ENCODE measurements at regions not wholly inside any gene's neighbourhood (a gene's known extent, or its start where the extent isn't known, plus 50 kb on each side); places are given as distances from the start of the nearest gene placed in this dataset.

- TF ChIP-seq CTCF (conservative IDR thresholded peaks at IDR 0.05), result no peak
- TF ChIP-seq EZH2 (IDR thresholded peaks at IDR 0.05; ENCODE audit: low read depth), result no peak
Observed at GRCh38 chr16:85180047-85180826, 68.0 kb upstream of the CIBAR2 start.

Measured in PC-9 (cell line).